ENCODE measurements at regions not wholly inside any gene's neighbourhood (a gene's known extent, or its start where the extent isn't known, plus 50 kb on each side); places are given as distances from the start of the nearest gene placed in this dataset.
"Not testable (repeated sequence)": the region's sequence is repeated elsewhere in the genome, so short reads cannot be mapped to it uniquely, and the experiment has no call there.

GRCh38 chr10:29363930-29364329 is 75.1 kb downstream of the LYZL1 start:
- not testable (repeated sequence) for DNase-seq

GRCh38 chr10:29366206-29366605 is 77.3 kb downstream of the LYZL1 start:
- not testable (repeated sequence) for DNase-seq

- DNase-seq, result no peak
Measured at GRCh38 chr10:29369419-29369818, 80.5 kb downstream of the LYZL1 start.

GRCh38 chr10:29370097-29371092 is 81.5 kb downstream of the LYZL1 start:
- DNase-seq, result no peak

GRCh38 chr10:29372920-29373319 is 84.0 kb downstream of the LYZL1 start:
- DNase-seq, result no peak

- DNase-seq, result no peak
Measured at GRCh38 chr10:29374162-29374561, 85.3 kb downstream of the LYZL1 start.

- no peak for DNase-seq
Measured at GRCh38 chr10:29375888-29376287, 87.0 kb downstream of the LYZL1 start.

GRCh38 chr10:29377333-29377961 is 88.6 kb downstream of the LYZL1 start:
- DNase-seq, result no peak

GRCh38 chr10:29378106-29378505 is 89.2 kb downstream of the LYZL1 start:
- DNase-seq, result no peak

- DNase-seq, result no peak
Measured at GRCh38 chr10:29379208-29379607, 90.3 kb downstream of the LYZL1 start.

- DNase-seq, result not testable (repeated sequence)
Measured at GRCh38 chr10:29379777-29380598, 91.1 kb downstream of the LYZL1 start.

- DNase-seq, result not testable (repeated sequence)
Measured at GRCh38 chr10:29380599-29381511, 92.0 kb downstream of the LYZL1 start.

GRCh38 chr10:29386342-29386999 is 97.6 kb downstream of the LYZL1 start:
- DNase-seq, result no peak

GRCh38 chr10:29387269-29387668 is 98.4 kb downstream of the LYZL1 start:
- peak; percentile 38 for DNase-seq

GRCh38 chr10:29388112-29388511 is 99.2 kb downstream of the LYZL1 start:
- not testable (repeated sequence) for DNase-seq

GRCh38 chr10:29389493-29389892 is 100.6 kb downstream of the LYZL1 start:
- no peak for DNase-seq

GRCh38 chr10:29389935-29390334 is 101.1 kb downstream of the LYZL1 start:
- no peak for DNase-seq

- DNase-seq, result peak; percentile 15
Measured at GRCh38 chr10:29392376-29393021, 103.6 kb downstream of the LYZL1 start.

- DNase-seq, result no peak
Measured at GRCh38 chr10:29394321-29394932, 105.6 kb downstream of the LYZL1 start.

GRCh38 chr10:29395409-29395808 is 106.5 kb downstream of the LYZL1 start:
- no peak for DNase-seq
